A549 (cell line): ENCODE measurements at regions not wholly inside any gene's neighbourhood (a gene's known extent, or its start where the extent isn't known, plus 50 kb on each side); places are given as distances from the start of the nearest gene placed in this dataset.

Experiments
- ATAC-seq, 2 experiments: fragments of 200-7000 bp in 1 of 2; fragments of >200 bp in 1 of 2; cut with Nextera tagmentation in 1 of 2; cut with Tn5 transposase in 1 of 2; 3 replicates each; pipeline versions ENCODE4 v1.8.0 to v1.9.1; 2018 to 2020; ENCODE audit warnings: mild to moderate bottlenecking in 1 of 2, moderate library complexity in 1 of 2
- CTCF ChIA-PET: fragments of 300-600 bp; sonication (Branson Sonifier 250); formaldehyde crosslinking; extraction: SDS; loops from one replicate; lab custom pipeline; 2021; ENCODE audit warnings: antibody characterized with exemption, inconsistent platforms; lab: Yijun Ruan, JAX
- POLR2A ChIA-PET: fragments of 350-600 bp; formaldehyde crosslinking; extraction: SDS; loops from one replicate; lab custom pipeline; 2021; ENCODE audit warnings: antibody characterized with exemption, inconsistent platforms; lab: Yijun Ruan, JAX
- DNase-seq, 2 experiments: peaks; one replicate each; pipeline versions ENCODE4 v3.0.0 to v3.0.0-alpha.2; 2011 to 2016; ENCODE audit warnings: low read depth in 1 of 2, low spot score in 1 of 2
- FAIRE-seq: peaks from 2 replicates; lab custom pipeline; 2011; peaks lifted over from hg19 to GRCh38; lab: Jason Lieb, UNC
- H3K27ac ChIP-seq, 2 experiments: fragments of >200 bp; sonication (Bioruptor Twin); formaldehyde crosslinking; 3 replicates each; pipeline ENCODE4 v1.5.1; 2016 to 2017
- H3K4me1 ChIP-seq: fragments of >200 bp; sonication (Bioruptor Twin); formaldehyde crosslinking; 3 replicates; pipeline ENCODE4 v1.6.1; 2016
- H3K4me2 ChIP-seq: fragments of >200 bp; sonication (Bioruptor Twin); formaldehyde crosslinking; 3 replicates; pipeline ENCODE4 v1.6.1; 2016
- H3K4me3 ChIP-seq: fragments of >200 bp; sonication (Bioruptor Twin); formaldehyde crosslinking; 3 replicates; pipeline ENCODE4 v1.5.1; 2016
- H3K9me3 ChIP-seq: fragments of >200 bp; sonication (Bioruptor Twin); formaldehyde crosslinking; 3 replicates; pipeline ENCODE4 v1.6.1; 2016
- CBX2 ChIP-seq: fragments of 200-600 bp; sonication (generic); IDR thresholded peaks from 2 replicates; pipeline ENCODE4 v1.6.1; 2016; ENCODE audit warnings: low read depth, mild to moderate bottlenecking, borderline replicate concordance
- CHD2 ChIP-seq: fragments of 150-350 bp; IDR thresholded peaks from 2 replicates; pipeline ENCODE4 v1.6.1; 2014; ENCODE audit warnings: low read length; ENCODE audit not compliant: partially characterized antibody
- EHF ChIP-seq: fragments of 250-450 bp; sonication (Bioruptor Pico); IDR thresholded peaks from 2 replicates; pipeline ENCODE4 v1.5.0; 2020; ENCODE audit warnings: mild to moderate bottlenecking
- FOSL2 ChIP-seq, 2 experiments: fragments of 450-650 bp in 1 of 2; fragments of >200 bp in 1 of 2; sonication (Bioruptor Twin) in 1 of 2; formaldehyde crosslinking; IDR thresholded peaks; 2 replicates each; pipeline versions ENCODE4 v1.5.0 to v1.6.1; 2016 to 2020; ENCODE audit warnings: mild to moderate bottlenecking in 1 of 2, moderate library complexity in 1 of 2
- HEYL ChIP-seq: fragments of 250-450 bp; sonication (Bioruptor Pico); IDR thresholded peaks from 2 replicates; pipeline ENCODE4 v1.8.0; 2021; ENCODE audit warnings: mild to moderate bottlenecking, moderate library complexity
- HOXA7 ChIP-seq: fragments of 250-450 bp; sonication (Bioruptor Pico); IDR thresholded peaks from 2 replicates; pipeline ENCODE4 v1.5.0; 2020; ENCODE audit warnings: mild to moderate bottlenecking, moderate library complexity
- JUNB ChIP-seq: fragments of >200 bp; sonication (Bioruptor Twin); formaldehyde crosslinking; IDR thresholded peaks from 2 replicates; pipeline ENCODE4 v1.6.1; 2016
- RARB ChIP-seq: fragments of 250-450 bp; sonication (Bioruptor Pico); IDR thresholded peaks from 2 replicates; pipeline ENCODE4 v1.8.0; 2021; ENCODE audit warnings: mild to moderate bottlenecking, moderate library complexity
- TFCP2L1 ChIP-seq: fragments of 250-450 bp; sonication (Bioruptor Pico); IDR thresholded peaks from 2 replicates; pipeline ENCODE4 v1.5.0; 2021; ENCODE audit warnings: mild to moderate bottlenecking
- ZFP36 ChIP-seq: fragments of 450-650 bp; IDR thresholded peaks from 2 replicates; pipeline ENCODE4 v1.6.1; 2014; ENCODE audit warnings: borderline replicate concordance; ENCODE audit not compliant: partially characterized antibody
- ZNF302 ChIP-seq: fragments of 250-450 bp; sonication (Bioruptor Pico); IDR thresholded peaks from 2 replicates; pipeline ENCODE4 v1.9.0; 2021; ENCODE audit warnings: inconsistent platforms, mild to moderate bottlenecking, moderate library complexity
- WGBS: methylation state at CpG from one replicate; pipeline ENCODE4 v1.1.6; 2017; ENCODE audit errors: missing lambda C conversion rate; 5-methylcytosine and 5-hydroxymethylcytosine counted together

GRCh38 chr6:4655196-4656025 lies 120.8 kb upstream of the CDYL start:
- Histone ChIP-seq H3K27ac (no peak overlapping the region), H3K4me3 (no peak overlapping the region), H3K4me1 (no peaks in the 10 kb centered on the region), H3K4me2 (no peak overlapping the region), H3K9me3 (peaks cover 5% of the 10 kb centered on the region; the same call in 1 of the 3 replicates)
- POLR2A ChIA-PET = no interaction called here
- ATAC-seq (no peak), FAIRE-seq (no peak), DNase-seq (no peak)
- CTCF ChIA-PET = no interaction called here
- WGBS = 75% methylated on average over 12 of the region's 12 CpGs
- TF ChIP-seq CHD2 = no peak

GRCh38 chr6:4653141-4653540 lies 123.1 kb upstream of the CDYL start:
- CTCF ChIA-PET = no interaction called here
- Histone ChIP-seq H3K4me2 (no peak overlapping the region), H3K9me3 (peaks cover 5% of the 10 kb centered on the region; the same call in 1 of the 3 replicates), H3K4me3 (no peak overlapping the region)
- no peak for ATAC-seq
- WGBS = 61% methylated on average over 3 of the region's 3 CpGs
- no peak for DNase-seq
- POLR2A ChIA-PET = no interaction called here
- TF ChIP-seq ZFP36 = no peak
- TF ChIP-seq HEYL (CRISPR knock-in tag) = no peak
- TF ChIP-seq HOXA7 = no peak
- no peak for TF ChIP-seq CBX2
- no peak for TF ChIP-seq EHF (CRISPR knock-in tag)
- no peak for TF ChIP-seq RARB (CRISPR knock-in tag)
- TF ChIP-seq, all 56 proteins: peak for 0
- FAIRE-seq = no peak
- H3K4me1 ChIP-seq = peaks cover 9% of the 10 kb centered on the region; the same call in 2 of the 3 replicates
- no peak overlapping the region for H3K27ac ChIP-seq

GRCh38 chr6:4651831-4652467 lies 124.3 kb upstream of the CDYL start:
- Histone ChIP-seq H3K4me2 (no peak overlapping the region), H3K4me3 (no peak overlapping the region)
- POLR2A ChIA-PET = no interaction called here
- FAIRE-seq (no peak), DNase-seq (no peak)
- TF ChIP-seq ZFP36 (peak; percentile 74), JUNB (no peak)
- TF ChIP-seq, all 56 proteins: peak for 1
- Histone ChIP-seq H3K4me1 (peaks cover 17% of the 10 kb centered on the region; the same call in 2 of the 3 replicates), H3K27ac (no peak overlapping the region), H3K9me3 (peaks cover 5% of the 10 kb centered on the region; the same call in 1 of the 3 replicates)
- CTCF ChIA-PET = no interaction called here
- ATAC-seq = no peak
- WGBS = 82% methylated on average over 1 of the region's 1 CpG

- H3K9me3 ChIP-seq = peaks cover 5% of the 10 kb centered on the region; the same call in 1 of the 3 replicates
- H3K4me3 ChIP-seq = no peak overlapping the region
- no peak overlapping the region for H3K4me2 ChIP-seq
- 64% methylated on average over 3 of the region's 3 CpGs for WGBS
- FAIRE-seq = no peak
- TF ChIP-seq ZNF302 (CRISPR knock-in tag) (no peak), TFCP2L1 (CRISPR knock-in tag) (no peak), FOSL2 (IDR thresholded peaks at IDR 0.05) (no peak), FOSL2 (CRISPR knock-in tag; IDR thresholded peaks at IDR 0.05) (peak; percentile 59), CBX2 (no peak), ZFP36 (no peak)
- peaks cover 17% of the 10 kb centered on the region; the same call in 2 of the 3 replicates for H3K4me1 ChIP-seq
- POLR2A ChIA-PET = no interaction called here
- no peak for ATAC-seq
- CTCF ChIA-PET = no interaction called here
- H3K27ac ChIP-seq = no peak overlapping the region
- no peak for DNase-seq
Measured at GRCh38 chr6:4649728-4650127, 126.5 kb upstream of the CDYL start.
